Umbilical cord (tissue), 1 donor: ENCODE measurements at regions not wholly inside any gene's neighbourhood (a gene's known extent, or its start where the extent isn't known, plus 50 kb on each side); places are given as distances from the start of the nearest gene placed in this dataset.
"Not testable (repeated sequence)": the region's sequence is repeated elsewhere in the genome, so short reads cannot be mapped to it uniquely, and the experiment has no call there.

Experiments used
- DNase-seq: peaks from one replicate; pipeline ENCODE4 v3.0.0-alpha.2; 2015; ENCODE audit warnings: low spot score

GRCh38 chr15:28789401-28790114 lies 58.9 kb downstream of the GOLGA6L7 start:
- peak; percentile 30 for DNase-seq

DNA sequence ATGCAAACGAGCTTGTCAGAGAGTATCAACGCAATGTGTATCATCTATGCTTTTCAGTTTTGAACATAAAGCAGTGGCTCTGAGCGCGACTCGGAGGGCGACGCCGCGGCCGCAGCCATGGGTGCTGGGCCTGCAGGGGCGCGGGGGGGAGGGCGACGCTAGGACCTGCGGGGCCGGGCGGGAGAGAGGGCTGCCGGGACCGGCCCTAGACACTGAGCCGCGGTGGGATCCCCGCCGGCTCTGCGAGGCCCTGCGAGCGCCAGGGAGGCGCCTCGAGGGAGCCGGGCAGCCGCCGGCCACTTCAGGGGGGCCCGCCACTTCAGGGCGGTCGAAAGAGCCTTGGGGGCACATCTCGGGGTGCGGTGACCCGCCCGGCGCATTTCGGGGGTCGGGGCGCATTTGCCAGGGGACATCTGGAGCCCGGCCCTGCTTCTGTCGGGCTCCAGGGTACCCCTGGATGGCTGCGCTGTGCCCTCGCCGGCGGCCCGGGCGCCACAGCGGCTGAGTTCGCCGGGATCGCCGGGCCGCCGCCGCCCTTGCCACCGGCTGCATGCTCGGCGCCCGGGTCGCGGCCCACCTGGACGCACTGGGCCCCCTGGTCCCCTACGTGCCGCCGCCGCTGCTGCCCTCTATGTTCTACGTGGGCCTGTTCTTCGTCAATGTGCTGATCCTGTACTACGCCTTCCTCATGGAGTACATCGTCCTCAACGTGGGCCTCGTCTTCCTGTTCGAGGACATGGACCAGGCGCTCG lies 59.6 kb downstream of the GOLGA6L7 start:
- DNase-seq, result not testable (repeated sequence)

DNA sequence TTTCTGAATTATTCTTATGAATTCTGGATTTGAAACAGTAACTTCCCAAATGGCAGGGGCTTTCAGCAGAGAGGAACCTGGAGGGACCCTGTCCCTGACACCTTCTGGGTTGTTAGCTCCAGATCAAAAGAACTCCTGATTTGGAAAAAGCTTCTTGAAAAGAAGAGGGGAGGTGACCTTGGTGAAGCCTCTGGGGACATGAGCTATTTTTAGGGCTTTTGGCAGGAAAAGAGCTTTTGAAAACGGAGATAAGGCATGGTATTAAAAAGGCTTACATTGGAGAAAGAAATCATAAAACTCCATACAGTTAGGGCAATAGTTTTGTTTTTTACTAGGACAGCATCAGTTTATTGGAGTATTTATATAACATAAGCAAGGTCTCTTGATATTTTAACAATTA lies 60.3 kb downstream of the GOLGA6L7 start:
- not testable (repeated sequence) for DNase-seq

GRCh38 chr15:28786521-28786920 lies 61.9 kb downstream of the GOLGA6L7 start:
- DNase-seq, result no peak

- not testable (repeated sequence) for DNase-seq
These were observed 63.9 kb downstream of the GOLGA6L7 start for GRCh38 chr15:28784347-28785163.

- DNase-seq, result no peak
These were observed 64.6 kb downstream of the GOLGA6L7 start for GRCh38 chr15:28783873-28784272.

- no peak for DNase-seq
These were observed 65.0 kb downstream of the GOLGA6L7 start for GRCh38 chr15:28783466-28783865.

DNA sequence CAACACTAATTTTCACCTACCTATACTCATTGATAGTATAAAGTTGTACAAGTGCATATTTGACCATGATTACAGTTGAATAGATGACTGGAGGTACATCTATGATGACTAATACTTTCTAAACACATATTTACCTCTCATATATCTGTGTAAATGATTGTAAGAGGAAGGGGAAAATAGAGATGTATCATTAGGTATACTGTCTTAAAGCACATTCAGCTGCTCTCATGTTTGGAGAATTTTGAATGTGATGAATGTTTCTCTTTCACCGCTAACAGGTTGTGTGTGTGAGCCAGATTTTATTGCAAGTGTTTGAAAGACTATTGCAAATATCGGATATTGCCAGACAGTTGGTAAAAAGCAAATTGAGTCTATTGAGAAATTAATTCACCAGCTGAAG lies 66.2 kb upstream of the GOLGA8M start:
- DNase-seq, result not testable (repeated sequence)

DNA sequence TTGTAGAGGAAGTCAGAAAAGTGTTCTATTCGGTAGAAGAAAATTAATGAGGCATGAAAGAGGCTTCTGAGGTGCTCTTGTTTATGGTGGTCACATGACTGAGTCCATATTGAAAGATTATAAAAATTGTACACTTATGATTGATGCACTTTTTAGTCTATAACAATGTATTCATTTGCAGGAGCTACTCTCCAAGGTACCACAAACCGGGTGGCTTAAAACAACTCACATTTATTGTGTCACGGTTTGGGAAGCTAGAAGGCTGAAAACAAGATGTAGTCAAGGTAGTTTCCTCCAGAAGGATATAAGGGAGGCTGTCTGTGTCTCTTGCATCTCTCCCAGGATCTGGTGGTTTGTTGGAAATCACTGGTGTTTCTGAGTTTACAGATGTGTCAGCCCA lies 60.6 kb upstream of the GOLGA8M start:
- not testable (repeated sequence) for DNase-seq
